ENCODE measurements at regions not wholly inside any gene's neighbourhood (a gene's known extent, or its start where the extent isn't known, plus 50 kb on each side); places are given as distances from the start of the nearest gene placed in this dataset.

GRCh38 chr6:19632230-19632629 lies 204.9 kb upstream of the ID4 start:
- Mint-ChIP-seq H3K27me3 (no peaks in the 10 kb centered on the region), H3K9me3 (peaks cover 0 to 21% (median 1%) of the 10 kb centered on the region in 9 donors), H3K36me3 (no peaks in the 10 kb centered on the region), H3K4me1 (no peaks in the 10 kb centered on the region), H3K27ac (no peak overlapping the region), H3K4me3 (no peak overlapping the region)
- ATAC-seq (no peak), DNase-seq (no peak)
- POLR2A ChIA-PET, result no interaction called here

DNA sequence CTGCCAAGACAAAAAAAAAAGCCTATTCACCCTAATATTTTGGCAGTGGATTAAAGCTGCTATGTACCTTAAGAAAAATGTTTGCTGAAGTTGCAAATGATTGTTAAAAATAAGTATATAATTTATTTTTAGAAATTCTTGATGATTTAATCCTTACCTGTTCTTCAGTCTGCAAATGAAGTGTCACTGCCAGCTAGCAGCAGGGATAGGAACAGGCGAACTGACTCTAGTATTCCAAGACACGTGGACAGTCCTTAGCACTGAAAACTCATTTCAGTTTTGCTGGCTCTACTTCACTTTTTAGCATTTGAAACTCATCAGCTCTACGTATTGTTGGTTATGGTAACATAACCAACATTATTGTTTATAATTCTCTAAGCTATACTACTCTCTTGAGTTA lies 204.4 kb upstream of the ID4 start:
- Mint-ChIP-seq H3K4me1 (no peaks in the 10 kb centered on the region), H3K9me3 (peaks cover 0 to 21% (median 1%) of the 10 kb centered on the region in 9 donors), H3K36me3 (no peaks in the 10 kb centered on the region), H3K27ac (no peak overlapping the region), H3K27me3 (no peaks in the 10 kb centered on the region), H3K4me3 (no peak overlapping the region)
- POLR2A ChIA-PET, result no interaction called here
- no peak for DNase-seq
- no peak for ATAC-seq

- H3K27ac Mint-ChIP-seq, result no peak overlapping the region
- peaks cover 0 to 21% (median 5%) of the 10 kb centered on the region in 9 donors for H3K9me3 Mint-ChIP-seq
- no peaks in the 10 kb centered on the region for H3K36me3 Mint-ChIP-seq
- no peak for DNase-seq
- no peak for ATAC-seq
- H3K27me3 Mint-ChIP-seq, result no peaks in the 10 kb centered on the region
- POLR2A ChIA-PET, result no interaction called here
- H3K4me3 Mint-ChIP-seq, result no peak overlapping the region
- no peaks in the 10 kb centered on the region for H3K4me1 Mint-ChIP-seq
Measured at GRCh38 chr6:19635728-19636127, 201.4 kb upstream of the ID4 start.

GRCh38 chr6:19637010-19637409 lies 200.2 kb upstream of the ID4 start:
- Mint-ChIP-seq H3K27me3 (no peaks in the 10 kb centered on the region), H3K9me3 (peaks cover 0 to 21% (median 5%) of the 10 kb centered on the region in 9 donors), H3K27ac (no peak overlapping the region), H3K36me3 (no peaks in the 10 kb centered on the region), H3K4me3 (no peak overlapping the region), H3K4me1 (no peaks in the 10 kb centered on the region)
- no peak for DNase-seq
- ATAC-seq, result no peak
- POLR2A ChIA-PET, result no interaction called here

DNA sequence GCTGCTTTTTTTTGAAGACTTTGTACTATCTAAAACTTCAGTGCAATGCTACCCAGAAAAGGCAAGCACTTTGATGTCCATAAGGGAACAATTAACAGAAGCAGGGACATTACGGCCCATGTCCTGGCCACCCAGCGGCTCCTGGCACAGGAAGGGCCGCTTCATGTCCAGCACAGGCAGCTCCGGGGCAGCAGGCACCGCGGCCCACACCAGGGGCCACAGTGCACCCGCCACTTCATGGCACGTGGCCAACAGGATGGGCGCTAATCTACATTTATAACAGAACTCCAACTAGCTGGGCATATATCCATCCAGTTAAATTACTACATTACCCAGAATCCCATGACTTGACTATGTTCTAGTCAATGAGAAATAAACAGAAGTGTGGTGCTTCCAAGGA lies 198.2 kb upstream of the ID4 start:
- no peak overlapping the region for H3K27ac Mint-ChIP-seq
- DNase-seq (no peak), ATAC-seq (no peak)
- no peaks in the 10 kb centered on the region for H3K27me3 Mint-ChIP-seq
- H3K4me3 Mint-ChIP-seq, result no peak overlapping the region
- peaks cover 0 to 14% (median 5%) of the 10 kb centered on the region in 9 donors for H3K9me3 Mint-ChIP-seq
- no peaks in the 10 kb centered on the region for H3K36me3 Mint-ChIP-seq
- no peaks in the 10 kb centered on the region for H3K4me1 Mint-ChIP-seq
- POLR2A ChIA-PET, result no interaction called here

DNA sequence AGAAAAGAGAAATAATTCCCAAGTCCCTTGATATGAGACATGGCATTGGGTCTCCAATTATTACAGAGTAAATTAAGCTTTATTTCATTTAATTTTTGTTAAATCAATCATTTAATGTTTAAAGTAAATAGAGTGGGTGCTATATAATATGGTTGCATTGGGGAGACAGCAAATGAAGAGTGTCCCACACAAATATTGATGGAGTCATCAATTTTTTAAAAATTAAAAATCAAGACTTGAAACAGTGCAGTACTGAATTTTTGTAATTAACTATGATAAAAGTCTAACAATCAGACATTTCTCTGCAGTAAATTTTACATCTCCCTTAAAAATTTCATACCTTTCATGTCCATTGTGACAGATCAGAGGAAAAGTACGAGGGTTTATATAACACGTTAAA lies 193.9 kb upstream of the ID4 start:
- Mint-ChIP-seq H3K27me3 (no peaks in the 10 kb centered on the region), H3K4me3 (no peak overlapping the region), H3K4me1 (no peaks in the 10 kb centered on the region), H3K36me3 (no peaks in the 10 kb centered on the region), H3K27ac (no peak overlapping the region), H3K9me3 (peaks cover 0 to 22% (median 6%) of the 10 kb centered on the region in 9 donors)
- POLR2A ChIA-PET, result no interaction called here
- no peak for ATAC-seq
- no peak for DNase-seq

- Mint-ChIP-seq H3K4me1 (no peaks in the 10 kb centered on the region), H3K27ac (no peak overlapping the region), H3K36me3 (no peaks in the 10 kb centered on the region), H3K9me3 (peaks cover 0 to 22% (median 5%) of the 10 kb centered on the region in 9 donors), H3K4me3 (no peak overlapping the region), H3K27me3 (no peaks in the 10 kb centered on the region)
- ATAC-seq, result no peak
- no peak for DNase-seq
- POLR2A ChIA-PET, result no interaction called here
Measured at GRCh38 chr6:19643713-19644112, 193.5 kb upstream of the ID4 start.

- Mint-ChIP-seq H3K27ac (no peak overlapping the region), H3K36me3 (peaks cover 0 to 8% (median 0%) of the 10 kb centered on the region in 3 donors), H3K4me1 (no peaks in the 10 kb centered on the region), H3K9me3 (peaks cover 0 to 22% (median 4%) of the 10 kb centered on the region in 9 donors), H3K4me3 (no peak overlapping the region), H3K27me3 (no peaks in the 10 kb centered on the region)
- POLR2A ChIA-PET, result no interaction called here
- ATAC-seq, result no peak
- DNase-seq, result no peak
Measured at GRCh38 chr6:19655744-19656143, 181.4 kb upstream of the ID4 start.

- ATAC-seq (no peak), DNase-seq (no peak)
- peaks cover 0 to 31% (median 4%) of the 10 kb centered on the region in 9 donors for H3K9me3 Mint-ChIP-seq
- POLR2A ChIA-PET, result no interaction called here
- no peaks in the 10 kb centered on the region for H3K27me3 Mint-ChIP-seq
- no peak overlapping the region for H3K27ac Mint-ChIP-seq
- H3K4me1 Mint-ChIP-seq, result no peaks in the 10 kb centered on the region
- no peak overlapping the region for H3K4me3 Mint-ChIP-seq
- H3K36me3 Mint-ChIP-seq, result peaks cover 0 to 8% (median 0%) of the 10 kb centered on the region in 3 donors
Measured at GRCh38 chr6:19660123-19660910, 176.9 kb upstream of the ID4 start.

- Mint-ChIP-seq H3K9me3 (peaks cover 0 to 16% (median 2%) of the 10 kb centered on the region in 9 donors), H3K4me3 (no peak overlapping the region), H3K36me3 (peaks cover 0 to 3% (median 0%) of the 10 kb centered on the region in 3 donors), H3K4me1 (no peaks in the 10 kb centered on the region), H3K27ac (no peak overlapping the region), H3K27me3 (no peaks in the 10 kb centered on the region)
- DNase-seq (no peak), ATAC-seq (no peak)
- POLR2A ChIA-PET, result no interaction called here
Measured at GRCh38 chr6:19662911-19663310, 174.3 kb upstream of the ID4 start.

DNA sequence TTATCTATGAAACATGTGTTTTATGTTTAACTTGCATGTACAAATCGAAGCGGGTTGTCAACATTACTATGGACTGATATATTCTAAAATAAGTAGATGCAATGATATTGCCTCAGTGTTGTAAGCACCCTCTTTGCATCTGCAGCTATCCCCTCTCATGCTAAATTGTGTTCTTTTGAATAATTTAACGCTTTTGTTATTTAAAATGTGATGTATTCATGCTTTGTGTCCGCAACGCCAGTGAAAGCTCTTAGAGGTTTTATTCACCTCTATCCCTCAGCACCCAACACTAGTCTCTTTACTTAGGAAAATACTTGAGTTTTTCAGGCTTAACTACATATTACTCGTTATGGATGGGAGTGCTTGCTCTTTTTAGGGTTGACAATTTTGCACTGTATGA lies 173.7 kb upstream of the ID4 start:
- ATAC-seq (no peak), DNase-seq (no peak)
- Mint-ChIP-seq H3K27me3 (no peaks in the 10 kb centered on the region), H3K9me3 (peaks cover 0 to 10% (median 0%) of the 10 kb centered on the region in 9 donors), H3K27ac (no peak overlapping the region), H3K36me3 (no peaks in the 10 kb centered on the region), H3K4me3 (no peak overlapping the region), H3K4me1 (no peaks in the 10 kb centered on the region)
- POLR2A ChIA-PET, result no interaction called here

GRCh38 chr6:19664050-19664449 lies 173.1 kb upstream of the ID4 start:
- DNase-seq, result no peak
- H3K4me1 Mint-ChIP-seq, result no peaks in the 10 kb centered on the region
- H3K27ac Mint-ChIP-seq, result no peak overlapping the region
- H3K4me3 Mint-ChIP-seq, result no peak overlapping the region
- H3K36me3 Mint-ChIP-seq, result no peaks in the 10 kb centered on the region
- H3K9me3 Mint-ChIP-seq, result peaks cover 0 to 9% (median 0%) of the 10 kb centered on the region in 9 donors
- POLR2A ChIA-PET, result no interaction called here
- ATAC-seq, result no peak
- no peaks in the 10 kb centered on the region for H3K27me3 Mint-ChIP-seq

DNA sequence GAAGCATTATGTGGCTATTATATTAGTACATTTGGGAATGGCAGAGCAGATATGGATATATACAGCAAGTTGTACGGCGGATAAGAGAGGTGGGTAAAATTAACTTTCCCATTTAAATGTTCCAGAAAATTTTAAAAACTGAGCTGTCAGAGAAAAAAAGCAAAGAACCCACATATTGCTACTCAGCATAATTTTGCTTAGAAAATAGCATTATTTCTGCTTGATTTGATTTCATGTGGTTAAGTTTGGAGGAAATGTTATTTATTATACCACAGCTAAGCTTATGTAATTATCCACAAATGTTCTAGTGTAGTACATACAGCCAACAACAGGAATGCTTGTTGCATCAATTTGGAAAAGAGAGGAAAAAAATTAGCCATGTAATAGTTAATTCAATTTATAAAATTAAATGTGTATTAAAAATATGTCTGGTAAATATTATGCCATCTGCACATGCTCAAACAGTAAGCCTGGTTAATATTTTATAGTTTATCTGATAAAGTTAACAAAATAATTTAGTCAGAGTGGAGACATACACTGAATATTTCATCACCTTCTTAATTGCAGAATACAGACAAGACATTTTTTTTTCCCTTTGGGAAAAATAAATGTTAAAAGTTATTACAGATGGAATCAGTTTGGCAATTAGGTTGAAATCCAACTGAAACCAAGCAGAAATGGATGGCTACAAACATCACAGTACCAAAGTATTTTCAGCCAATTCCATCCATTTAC lies 172.1 kb upstream of the ID4 start:
- POLR2A ChIA-PET, result no interaction called here
- no peaks in the 10 kb centered on the region for H3K4me1 Mint-ChIP-seq

GRCh38 chr6:19665613-19665909 lies 171.6 kb upstream of the ID4 start:
- ATAC-seq, result no peak
- no peaks in the 10 kb centered on the region for H3K4me1 Mint-ChIP-seq
- no peak for DNase-seq
- H3K27ac Mint-ChIP-seq, result no peak overlapping the region
- no peaks in the 10 kb centered on the region for H3K27me3 Mint-ChIP-seq
- no peaks in the 10 kb centered on the region for H3K36me3 Mint-ChIP-seq
- H3K9me3 Mint-ChIP-seq, result peaks cover 0 to 9% (median 0%) of the 10 kb centered on the region in 9 donors
- POLR2A ChIA-PET, result no interaction called here
- no peak overlapping the region for H3K4me3 Mint-ChIP-seq

More for the DNA sequence above, 172.1 kb upstream of the ID4 start:
- H3K36me3 Mint-ChIP-seq, result no peaks in the 10 kb centered on the region
- H3K27ac Mint-ChIP-seq, result no peak overlapping the region
- no peak overlapping the region for H3K4me3 Mint-ChIP-seq
- H3K9me3 Mint-ChIP-seq, result peaks cover 0 to 9% (median 0%) of the 10 kb centered on the region in 9 donors
- ATAC-seq (no peak), DNase-seq (no peak)
- H3K27me3 Mint-ChIP-seq, result no peaks in the 10 kb centered on the region
